Neural cell (in vitro differentiated cells): ENCODE measurements at regions not wholly inside any gene's neighbourhood (a gene's known extent, or its start where the extent isn't known, plus 50 kb on each side); places are given as distances from the start of the nearest gene placed in this dataset.

Experiments used
- H2AFZ ChIP-seq: fragments of 200-600, 300-800 bp; sonication (generic), shearing (Covaris generic); 2 replicates; pipeline ENCODE4 v1.6.0; 2014; ENCODE audit warnings: low read depth, mild to moderate bottlenecking, antibody characterized with exemption, low read length, moderate library complexity
- H3F3A ChIP-seq: fragments of 200-600 bp; shearing (Covaris generic); 2 replicates; pipeline ENCODE4 v1.6.1; 2016; ENCODE audit warnings: mild to moderate bottlenecking, moderate library complexity, mixed read lengths, antibody characterized with exemption, low read length; ENCODE audit not compliant: insufficient read depth, poor library complexity, severe bottlenecking
- H3K27ac ChIP-seq: fragments of 200-600, 300-800 bp; sonication (generic), shearing (Covaris generic); 2 replicates; pipeline ENCODE4 v1.5.1; 2014; ENCODE audit warnings: mild to moderate bottlenecking, low read length, moderate library complexity
- H3K27me3 ChIP-seq: fragments of 300-800, 200-600 bp; sonication (generic), shearing (Covaris generic); 2 replicates; pipeline ENCODE4 v1.6.0; 2014; ENCODE audit warnings: mild to moderate bottlenecking, low read depth, low read length, moderate library complexity; ENCODE audit not compliant: insufficient read depth
- H3K36me3 ChIP-seq: fragments of 300-800, 200-600 bp; sonication (generic), shearing (Covaris generic); 2 replicates; pipeline ENCODE4 v1.5.1; 2014; ENCODE audit warnings: mild to moderate bottlenecking, antibody characterized with exemption, low read length, moderate library complexity; ENCODE audit not compliant: insufficient read depth
- H3K4me2 ChIP-seq: fragments of 300-800, 200-600 bp; sonication (generic), shearing (Covaris generic); 2 replicates; pipeline ENCODE4 v1.6.0; 2014; ENCODE audit warnings: mild to moderate bottlenecking, low read length
- H3K4me3 ChIP-seq: fragments of 300-800, 200-600 bp; sonication (generic), shearing (Covaris generic); 2 replicates; pipeline ENCODE4 v1.5.1; 2014; ENCODE audit warnings: mild to moderate bottlenecking, low read length, moderate library complexity
- H3K79me2 ChIP-seq: fragments of 200-600 bp; shearing (Covaris generic); replicated peaks from 2 replicates; pipeline ENCODE4 v1.6.0; 2014; ENCODE audit warnings: mild to moderate bottlenecking, low read length, moderate library complexity; ENCODE audit not compliant: insufficient read depth
- H3K9ac ChIP-seq: fragments of 300-800, 200-600 bp; sonication (generic), shearing (Covaris generic); 2 replicates; pipeline ENCODE4 v1.6.1; 2016; ENCODE audit warnings: mild to moderate bottlenecking, low read length, mixed read lengths
- H3K9me2 ChIP-seq: fragments of 200-600 bp; shearing (Covaris generic); 2 replicates; pipeline ENCODE4 v1.6.1; 2016; ENCODE audit warnings: mild to moderate bottlenecking, low read length, mixed read lengths; ENCODE audit not compliant: insufficient read depth
- H3K9me3 ChIP-seq: fragments of 200-600, 300-800 bp; sonication (generic), shearing (Covaris generic); 2 replicates; pipeline ENCODE4 v1.6.1; 2016; ENCODE audit warnings: mild to moderate bottlenecking, mixed run types, low read length, moderate library complexity, mixed read lengths
- H4K20me1 ChIP-seq: fragments of 200-600 bp; shearing (Covaris generic); 2 replicates; pipeline ENCODE4 v1.6.1; 2016; ENCODE audit warnings: mild to moderate bottlenecking, mixed run types; ENCODE audit not compliant: insufficient read depth
- EP300 ChIP-seq: fragments of 450-650 bp; conservative IDR thresholded peaks from 2 replicates; pipeline ENCODE4 v1.6.1; 2014; ENCODE audit warnings: antibody characterized with exemption, mild to moderate bottlenecking, moderate library complexity; ENCODE audit not compliant: poor library complexity, severe bottlenecking
- EZH2 ChIP-seq: fragments of 200-600, 300-800 bp; shearing (Covaris generic), sonication (generic); IDR thresholded peaks from 2 replicates; pipeline ENCODE4 v1.6.1; 2014; ENCODE audit warnings: antibody characterized with exemption, low read length, borderline replicate concordance, mild to moderate bottlenecking; ENCODE audit not compliant: insufficient read depth, poor library complexity, severe bottlenecking
- MXI1 ChIP-seq: fragments of 450-650 bp; conservative IDR thresholded peaks from 2 replicates; pipeline ENCODE4 v1.6.1; 2014; ENCODE audit warnings: antibody characterized with exemption, mild to moderate bottlenecking; ENCODE audit not compliant: poor library complexity, severe bottlenecking
- POLR2AphosphoS5 ChIP-seq: IDR thresholded peaks from 2 replicates; pipeline ENCODE4 v1.6.1; 2012
- RAD21 ChIP-seq: fragments of 450-650 bp; conservative IDR thresholded peaks from 2 replicates; pipeline ENCODE4 v1.6.1; 2014; ENCODE audit warnings: antibody characterized with exemption, mild to moderate bottlenecking, moderate library complexity
- REST ChIP-seq: IDR thresholded peaks from 2 replicates; pipeline ENCODE4 v1.6.1; 2012; ENCODE audit warnings: borderline replicate concordance
- SMC3 ChIP-seq: fragments of 450-650 bp; conservative IDR thresholded peaks from 2 replicates; pipeline ENCODE4 v1.6.1; 2014; ENCODE audit warnings: antibody characterized with exemption, mild to moderate bottlenecking, moderate library complexity; ENCODE audit not compliant: poor library complexity
- TAF1 ChIP-seq: IDR thresholded peaks from 2 replicates; pipeline ENCODE4 v1.6.1; 2012; ENCODE audit warnings: low read depth
- TF ChIP-seq, protein P1 (sequence below): fragments of 450-650 bp; IDR thresholded peaks from 2 replicates; pipeline ENCODE4 v1.5.1; 2014; ENCODE audit warnings: antibody characterized with exemption, mild to moderate bottlenecking, moderate library complexity; ENCODE audit not compliant: poor library complexity, severe bottlenecking

DNA sequence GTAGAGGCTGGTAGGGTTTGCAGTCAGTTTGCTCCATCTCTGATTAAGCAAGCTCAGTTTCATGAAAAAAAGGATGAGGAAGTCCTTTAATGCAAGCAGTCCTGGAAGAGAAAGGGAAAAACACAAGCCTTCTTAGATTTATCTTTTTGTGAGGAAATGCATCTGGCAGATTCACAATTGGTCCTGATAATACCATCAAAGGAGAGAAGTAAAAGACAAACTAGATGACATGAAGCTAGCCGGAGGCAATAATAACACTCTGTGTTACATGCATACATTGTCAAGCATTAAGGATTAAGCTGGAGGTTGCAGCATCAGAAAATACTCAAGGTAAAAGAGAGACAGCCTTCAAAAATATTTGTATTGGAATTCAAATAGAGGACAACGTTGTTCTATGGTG lies 356.0 kb upstream of the TEX13C start, which contains the start of gene TENM1:
TSS of gene TENM1 (minus strand) at position 101 of the 400 bp plus-strand sequence.
- no peaks in the 10 kb centered on the region for H4K20me1 ChIP-seq
- TF ChIP-seq RAD21 (no peak), MXI1 (no peak), REST (no peak), POLR2AphosphoS5 (no peak), EZH2 (no peak), EP300 (no peak), SMC3 (no peak), TAF1 (no peak)
- TF ChIP-seq, protein P1, sequence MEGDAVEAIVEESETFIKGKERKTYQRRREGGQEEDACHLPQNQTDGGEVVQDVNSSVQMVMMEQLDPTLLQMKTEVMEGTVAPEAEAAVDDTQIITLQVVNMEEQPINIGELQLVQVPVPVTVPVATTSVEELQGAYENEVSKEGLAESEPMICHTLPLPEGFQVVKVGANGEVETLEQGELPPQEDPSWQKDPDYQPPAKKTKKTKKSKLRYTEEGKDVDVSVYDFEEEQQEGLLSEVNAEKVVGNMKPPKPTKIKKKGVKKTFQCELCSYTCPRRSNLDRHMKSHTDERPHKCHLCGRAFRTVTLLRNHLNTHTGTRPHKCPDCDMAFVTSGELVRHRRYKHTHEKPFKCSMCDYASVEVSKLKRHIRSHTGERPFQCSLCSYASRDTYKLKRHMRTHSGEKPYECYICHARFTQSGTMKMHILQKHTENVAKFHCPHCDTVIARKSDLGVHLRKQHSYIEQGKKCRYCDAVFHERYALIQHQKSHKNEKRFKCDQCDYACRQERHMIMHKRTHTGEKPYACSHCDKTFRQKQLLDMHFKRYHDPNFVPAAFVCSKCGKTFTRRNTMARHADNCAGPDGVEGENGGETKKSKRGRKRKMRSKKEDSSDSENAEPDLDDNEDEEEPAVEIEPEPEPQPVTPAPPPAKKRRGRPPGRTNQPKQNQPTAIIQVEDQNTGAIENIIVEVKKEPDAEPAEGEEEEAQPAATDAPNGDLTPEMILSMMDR, result no peak
- H3K27me3 ChIP-seq, result no peaks in the 10 kb centered on the region
- no peak within 1 kb of the TSS for H3K4me2 ChIP-seq
- no peak within 1 kb of the TSS for H3K9ac ChIP-seq
- no peak within 1 kb of the TSS for H3K27ac ChIP-seq
- H3K4me3 ChIP-seq, result no peak within 1 kb of the TSS
- no peaks in the 10 kb centered on the region for H3K9me2 ChIP-seq
- no peaks in the 10 kb centered on the region for H3F3A ChIP-seq
- no peaks in the 10 kb centered on the region for H3K36me3 ChIP-seq
- H3K79me2 ChIP-seq, result no peaks in the 10 kb centered on the region
- no peak within 1 kb of the TSS for H2AFZ ChIP-seq
- H3K9me3 ChIP-seq, result no peaks in the 10 kb centered on the region

- Histone ChIP-seq H3K9me3 (no peaks in the 10 kb centered on the region), H3K9me2 (no peaks in the 10 kb centered on the region), H3K4me3 (no peak overlapping the region), H3K9ac (no peak overlapping the region), H3K27me3 (no peaks in the 10 kb centered on the region), H3K4me2 (no peak overlapping the region), H3K36me3 (no peaks in the 10 kb centered on the region), H3F3A (no peaks in the 10 kb centered on the region), H2AFZ (no peak overlapping the region), H4K20me1 (no peaks in the 10 kb centered on the region), H3K27ac (no peak overlapping the region), H3K79me2 (no peaks in the 10 kb centered on the region)
- no peak for TF ChIP-seq EP300
- no peak for TF ChIP-seq RAD21
- no peak for TF ChIP-seq MXI1
- TF ChIP-seq EZH2, result no peak
- no peak for TF ChIP-seq SMC3
- TF ChIP-seq REST, result no peak
- TF ChIP-seq, protein P1, result no peak
- TF ChIP-seq TAF1, result no peak
- TF ChIP-seq POLR2AphosphoS5, result no peak
Measured at GRCh38 chrX:124975456-124975855, 344.2 kb upstream of the TEX13C start.
